Heart left ventricle (tissue), 13 donors: ENCODE measurements at regions not wholly inside any gene's neighbourhood (a gene's known extent, or its start where the extent isn't known, plus 50 kb on each side); places are given as distances from the start of the nearest gene placed in this dataset.

Experiments
- CTCF ChIP-seq, 12 donors: fragments of 200-600 bp; sonication (generic) in 4 of 12; IDR thresholded peaks; one replicate each; pipeline versions ENCODE4 v1.5.0 to v1.8.0; 2018 to 2022; ENCODE audit warnings: antibody characterized with exemption in 12 of 12, mild to moderate bottlenecking in 5 of 12
- POLR2A ChIP-seq, 2 donors: fragments of 450-650 bp; IDR thresholded peaks; one replicate each; pipeline ENCODE4 v1.6.1; 2017; ENCODE audit warnings: antibody characterized with exemption in 2 of 2, mild to moderate bottlenecking in 2 of 2, moderate library complexity in 2 of 2
- donor health status: ischemic (EF 13 %, LVEDD 7.1; RV severe dilation, severe dysfunction).
- donor health status: DM: no; HTN: yes; CAD: no.
- donor health status: DM: no; HTN: no; CAD: no.
- donor health status: ischemic (EF 25% LVEDD 6.9; RV normal size, moderate dysfunction).
- donor health status: ischemic (EF 25% LVEDD 5.7; RV mildly dilated, moderate dysfunction).
- donor health status: ischemic (EF 35%, LVEDD 5.7; RV mildly dilated, moderate dysfunction).
- donor health status: nonischemic (EF 11% LVEDD 7.7; RV severe dilation, severe dysfunction).
- donor health status: DM: yes; HTN: yes; CAD: no.
- donor health status: PGD.
- donor health status: ischemic (EF 29% LVEDD 5.4; RV normal size, mild dysfunction).
- donor health status: nonischemic (EF 23%, LVEDD 6.1; RV moderate dilation, normal function).

GRCh38 chr1:19535214-19535613 is 49.9 kb upstream of the CAPZB start:
- no peak for TF ChIP-seq CTCF (IDR thresholded peaks at IDR 0.05)
- TF ChIP-seq POLR2A (IDR thresholded peaks at IDR 0.05): no peak
